B cell (primary cell): ENCODE measurements at regions not wholly inside any gene's neighbourhood (a gene's known extent, or its start where the extent isn't known, plus 50 kb on each side); places are given as distances from the start of the nearest gene placed in this dataset.
"Not testable (repeated sequence)": the region's sequence is repeated elsewhere in the genome, so short reads cannot be mapped to it uniquely, and the experiment has no call there.

ENCODE experiments used
- EZH2 ChIP-seq: IDR thresholded peaks from 2 replicates; pipeline ENCODE4 v1.6.1; 2012; ENCODE audit warnings: borderline replicate concordance, low read depth, mild to moderate bottlenecking, moderate library complexity, low read length; ENCODE audit not compliant: insufficient read depth, poor library complexity, severe bottlenecking
- TF ChIP-seq, protein P1 (sequence below): fragments of 200-600 bp; IDR thresholded peaks from one replicate; pipeline ENCODE4 v1.8.0; 2022; ENCODE audit warnings: antibody characterized with exemption, mild to moderate bottlenecking

GRCh38 chr13:24989959-24990358 is 106.0 kb upstream of the PABPC3 start:
- TF ChIP-seq, protein P1, sequence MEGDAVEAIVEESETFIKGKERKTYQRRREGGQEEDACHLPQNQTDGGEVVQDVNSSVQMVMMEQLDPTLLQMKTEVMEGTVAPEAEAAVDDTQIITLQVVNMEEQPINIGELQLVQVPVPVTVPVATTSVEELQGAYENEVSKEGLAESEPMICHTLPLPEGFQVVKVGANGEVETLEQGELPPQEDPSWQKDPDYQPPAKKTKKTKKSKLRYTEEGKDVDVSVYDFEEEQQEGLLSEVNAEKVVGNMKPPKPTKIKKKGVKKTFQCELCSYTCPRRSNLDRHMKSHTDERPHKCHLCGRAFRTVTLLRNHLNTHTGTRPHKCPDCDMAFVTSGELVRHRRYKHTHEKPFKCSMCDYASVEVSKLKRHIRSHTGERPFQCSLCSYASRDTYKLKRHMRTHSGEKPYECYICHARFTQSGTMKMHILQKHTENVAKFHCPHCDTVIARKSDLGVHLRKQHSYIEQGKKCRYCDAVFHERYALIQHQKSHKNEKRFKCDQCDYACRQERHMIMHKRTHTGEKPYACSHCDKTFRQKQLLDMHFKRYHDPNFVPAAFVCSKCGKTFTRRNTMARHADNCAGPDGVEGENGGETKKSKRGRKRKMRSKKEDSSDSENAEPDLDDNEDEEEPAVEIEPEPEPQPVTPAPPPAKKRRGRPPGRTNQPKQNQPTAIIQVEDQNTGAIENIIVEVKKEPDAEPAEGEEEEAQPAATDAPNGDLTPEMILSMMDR: not testable (repeated sequence)
- TF ChIP-seq EZH2: not testable (repeated sequence)
